Panc1 (cell line): ENCODE measurements at regions not wholly inside any gene's neighbourhood (a gene's known extent, or its start where the extent isn't known, plus 50 kb on each side); places are given as distances from the start of the nearest gene placed in this dataset.

Experiments used
- ATAC-seq: fragments of 200-7000 bp; cut with Tn5 transposase; 2 replicates; pipeline ENCODE4 v1.9.1; 2020; ENCODE audit warnings: mild to moderate bottlenecking, moderate library complexity
- BruUV-seq: library from RNA; stranded (reverse); fragments of 400-500 nt; replicated peaks from 2 replicates; lab custom pipeline; 2021; lab: Mats Ljungman, UMichigan
- CTCF ChIA-PET: fragments of 300-600 bp; sonication (Branson Sonifier 250); formaldehyde crosslinking; loops from one replicate; lab custom pipeline; 2022; ENCODE audit warnings: antibody characterized with exemption; lab: Charles Lee
- POLR2A ChIA-PET: fragments of 300-600 bp; sonication (Branson Sonifier 250); formaldehyde crosslinking; loops from one replicate; lab custom pipeline; 2022; ENCODE audit warnings: antibody characterized with exemption; lab: Charles Lee
- DNase-seq: peaks from one replicate; pipeline ENCODE4 v3.0.0-alpha.2; 2010; ENCODE audit warnings: low read depth, low spot score
- H3K27ac ChIP-seq: 2 replicates; pipeline ENCODE4 v1.5.1; 2011; ENCODE audit warnings: mild to moderate bottlenecking, low read length, inconsistent platforms
- H3K27me3 ChIP-seq: fragments of 200-500 bp; sonication (Bioruptor generic); 2 replicates; pipeline ENCODE4 v1.6.0; 2014; ENCODE audit warnings: low read length, inconsistent platforms; ENCODE audit not compliant: control insufficient read depth, insufficient read depth
- H3K36me3 ChIP-seq: fragments of 200-500 bp; sonication (Bioruptor generic); 2 replicates; pipeline ENCODE4 v1.5.1; 2014; ENCODE audit warnings: inconsistent platforms, mild to moderate bottlenecking, low read length, moderate library complexity; ENCODE audit not compliant: control insufficient read depth, insufficient read depth
- H3K4me1 ChIP-seq: 2 replicates; pipeline ENCODE4 v1.5.1; 2011; ENCODE audit warnings: inconsistent platforms, mild to moderate bottlenecking, low read length, moderate library complexity; ENCODE audit not compliant: control insufficient read depth, insufficient read depth
- H3K4me3 ChIP-seq, 2 experiments: 2 replicates each; pipeline ENCODE4 v1.5.1; 2011 to 2012; ENCODE audit warnings: low read depth in 2 of 2, low read length in 2 of 2, mild to moderate bottlenecking in 2 of 2, inconsistent platforms in 1 of 2, moderate library complexity in 1 of 2
- H3K9me3 ChIP-seq: fragments of 200-500 bp; sonication (Bioruptor generic); 2 replicates; pipeline ENCODE4 v1.5.1; 2014; ENCODE audit warnings: low read depth, mild to moderate bottlenecking, inconsistent platforms, low read length, moderate library complexity; ENCODE audit not compliant: control insufficient read depth, insufficient read depth
- POLR2AphosphoS5 ChIP-seq: IDR thresholded peaks from 2 replicates; pipeline ENCODE4 v1.6.1; 2012; ENCODE audit warnings: mild to moderate bottlenecking, low read depth, low read length, moderate library complexity
- SIN3A ChIP-seq: IDR thresholded peaks from 2 replicates; pipeline ENCODE4 v1.6.1; 2012; ENCODE audit warnings: low read depth, mild to moderate bottlenecking, low read length, moderate library complexity, borderline replicate concordance; ENCODE audit not compliant: insufficient read depth
- TCF7L2 ChIP-seq: IDR thresholded peaks from 2 replicates; pipeline ENCODE4 v1.6.1; 2011; ENCODE audit warnings: mild to moderate bottlenecking, low read depth, low read length, inconsistent platforms
- in situ Hi-C: cut with HindIII; loops from 2 replicates; pipeline ENCODE4 v1.10.0; 2016; ENCODE audit warnings: low sequenced_read_pairs, low pct_unique_long_range_greater_than_20kb
- intact Hi-C: fragments of 100-400 bp; cut with micrococcal nuclease; formaldehyde crosslinking; loops from one replicate; pipeline ENCODE4 v1.10.0; 2022; ENCODE audit not compliant: unreplicated experiment
- TF ChIP-seq, protein P1 (sequence below): fragments of 450-650 bp; IDR thresholded peaks from 2 replicates; pipeline ENCODE4 v1.5.1; 2017; ENCODE audit warnings: mild to moderate bottlenecking
- TF ChIP-seq, protein P2 (sequence below), 2 experiments: IDR thresholded peaks; 2 replicates each; pipeline ENCODE4 v1.6.1; 2011 to 2012; ENCODE audit warnings: low read depth in 2 of 2, control low read depth in 1 of 2, low read length in 1 of 2, mild to moderate bottlenecking in 1 of 2, moderate library complexity in 1 of 2; ENCODE audit not compliant: insufficient read depth in 1 of 2

- CTCF ChIA-PET: no interaction called here
- DNase-seq: no peak
- BruUV-seq: no TSS peak
- Histone ChIP-seq H3K4me1 (no peaks in the 10 kb centered on the region), H3K9me3 (no peaks in the 10 kb centered on the region), H3K27me3 (no peaks in the 10 kb centered on the region), H3K4me3 (no peak overlapping the region), H3K27ac (no peak overlapping the region), H3K36me3 (no peaks in the 10 kb centered on the region)
- in situ Hi-C loops (no loop called here), intact Hi-C loops (no loop called here)
- ATAC-seq: no peak
- POLR2A ChIA-PET: no interaction called here
- TF ChIP-seq, protein P1, sequence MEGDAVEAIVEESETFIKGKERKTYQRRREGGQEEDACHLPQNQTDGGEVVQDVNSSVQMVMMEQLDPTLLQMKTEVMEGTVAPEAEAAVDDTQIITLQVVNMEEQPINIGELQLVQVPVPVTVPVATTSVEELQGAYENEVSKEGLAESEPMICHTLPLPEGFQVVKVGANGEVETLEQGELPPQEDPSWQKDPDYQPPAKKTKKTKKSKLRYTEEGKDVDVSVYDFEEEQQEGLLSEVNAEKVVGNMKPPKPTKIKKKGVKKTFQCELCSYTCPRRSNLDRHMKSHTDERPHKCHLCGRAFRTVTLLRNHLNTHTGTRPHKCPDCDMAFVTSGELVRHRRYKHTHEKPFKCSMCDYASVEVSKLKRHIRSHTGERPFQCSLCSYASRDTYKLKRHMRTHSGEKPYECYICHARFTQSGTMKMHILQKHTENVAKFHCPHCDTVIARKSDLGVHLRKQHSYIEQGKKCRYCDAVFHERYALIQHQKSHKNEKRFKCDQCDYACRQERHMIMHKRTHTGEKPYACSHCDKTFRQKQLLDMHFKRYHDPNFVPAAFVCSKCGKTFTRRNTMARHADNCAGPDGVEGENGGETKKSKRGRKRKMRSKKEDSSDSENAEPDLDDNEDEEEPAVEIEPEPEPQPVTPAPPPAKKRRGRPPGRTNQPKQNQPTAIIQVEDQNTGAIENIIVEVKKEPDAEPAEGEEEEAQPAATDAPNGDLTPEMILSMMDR: no peak
- TF ChIP-seq POLR2AphosphoS5: no peak
- no peak for TF ChIP-seq TCF7L2
- TF ChIP-seq, protein P2, sequence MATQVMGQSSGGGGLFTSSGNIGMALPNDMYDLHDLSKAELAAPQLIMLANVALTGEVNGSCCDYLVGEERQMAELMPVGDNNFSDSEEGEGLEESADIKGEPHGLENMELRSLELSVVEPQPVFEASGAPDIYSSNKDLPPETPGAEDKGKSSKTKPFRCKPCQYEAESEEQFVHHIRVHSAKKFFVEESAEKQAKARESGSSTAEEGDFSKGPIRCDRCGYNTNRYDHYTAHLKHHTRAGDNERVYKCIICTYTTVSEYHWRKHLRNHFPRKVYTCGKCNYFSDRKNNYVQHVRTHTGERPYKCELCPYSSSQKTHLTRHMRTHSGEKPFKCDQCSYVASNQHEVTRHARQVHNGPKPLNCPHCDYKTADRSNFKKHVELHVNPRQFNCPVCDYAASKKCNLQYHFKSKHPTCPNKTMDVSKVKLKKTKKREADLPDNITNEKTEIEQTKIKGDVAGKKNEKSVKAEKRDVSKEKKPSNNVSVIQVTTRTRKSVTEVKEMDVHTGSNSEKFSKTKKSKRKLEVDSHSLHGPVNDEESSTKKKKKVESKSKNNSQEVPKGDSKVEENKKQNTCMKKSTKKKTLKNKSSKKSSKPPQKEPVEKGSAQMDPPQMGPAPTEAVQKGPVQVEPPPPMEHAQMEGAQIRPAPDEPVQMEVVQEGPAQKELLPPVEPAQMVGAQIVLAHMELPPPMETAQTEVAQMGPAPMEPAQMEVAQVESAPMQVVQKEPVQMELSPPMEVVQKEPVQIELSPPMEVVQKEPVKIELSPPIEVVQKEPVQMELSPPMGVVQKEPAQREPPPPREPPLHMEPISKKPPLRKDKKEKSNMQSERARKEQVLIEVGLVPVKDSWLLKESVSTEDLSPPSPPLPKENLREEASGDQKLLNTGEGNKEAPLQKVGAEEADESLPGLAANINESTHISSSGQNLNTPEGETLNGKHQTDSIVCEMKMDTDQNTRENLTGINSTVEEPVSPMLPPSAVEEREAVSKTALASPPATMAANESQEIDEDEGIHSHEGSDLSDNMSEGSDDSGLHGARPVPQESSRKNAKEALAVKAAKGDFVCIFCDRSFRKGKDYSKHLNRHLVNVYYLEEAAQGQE (IDR thresholded peaks at IDR 0.05; ENCODE audit: insufficient read depth in 1 of 2, low read depth in 2 of 2, low read length in 1 of 2): no peak
- no peak for TF ChIP-seq SIN3A
These were observed 389.4 kb upstream of the NRSN1 start for GRCh38 chr6:23736577-23736976.

DNA sequence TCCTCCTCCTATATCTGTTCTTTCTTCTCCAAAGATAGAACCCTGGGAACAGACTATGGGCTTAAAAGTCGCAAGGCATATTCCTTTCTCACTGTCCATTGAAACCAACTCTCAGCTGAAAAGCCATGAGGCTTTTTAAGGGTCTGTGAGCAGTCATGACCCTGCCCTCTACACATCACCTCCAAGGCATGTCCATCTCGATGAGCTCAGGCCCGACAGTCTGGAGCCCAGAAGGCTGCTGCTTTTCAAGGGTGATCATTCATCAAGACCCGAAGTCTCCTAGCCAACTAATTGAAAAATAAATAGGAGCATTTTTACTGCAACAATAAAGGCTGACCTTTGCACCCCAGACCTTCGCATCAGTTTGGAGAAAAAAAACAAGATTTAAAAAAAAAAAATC, 378.8 kb upstream of the NRSN1 start:
- POLR2A ChIA-PET: no interaction called here
- no TSS peak for BruUV-seq

More for the DNA sequence above, 378.8 kb upstream of the NRSN1 start:
- H3K4me1 ChIP-seq: no peaks in the 10 kb centered on the region
- H3K27me3 ChIP-seq: no peaks in the 10 kb centered on the region
- H3K36me3 ChIP-seq: no peaks in the 10 kb centered on the region
- no peak overlapping the region for H3K27ac ChIP-seq
- in situ Hi-C loops (no loop called here), intact Hi-C loops (no loop called here)
- no peak overlapping the region for H3K4me3 ChIP-seq
- H3K9me3 ChIP-seq: no peaks in the 10 kb centered on the region
- ATAC-seq (no peak), DNase-seq (no peak)
- CTCF ChIA-PET: no interaction called here
- TF ChIP-seq, protein P1: no peak
- TF ChIP-seq POLR2AphosphoS5: no peak
